Nephron progenitor cell (in vitro differentiated cells): ENCODE measurements at regions not wholly inside any gene's neighbourhood (a gene's known extent, or its start where the extent isn't known, plus 50 kb on each side); places are given as distances from the start of the nearest gene placed in this dataset.
A peak's percentile ranks its signal among the peaks of the same experiment; 100 is the strongest.

Experiments
- DNase-seq: peaks from one replicate; pipeline ENCODE4 v3.0.0; 2021
- H3K27ac Mint-ChIP-seq: 2 replicates; pipeline ENCODE4 v1.8.0; 2021; ENCODE audit warnings: mild to moderate bottlenecking, moderate library complexity, mixed read lengths
- H3K27me3 Mint-ChIP-seq: 2 replicates; pipeline ENCODE4 v1.8.0; 2021; ENCODE audit warnings: mild to moderate bottlenecking, low read depth, mixed read lengths; ENCODE audit not compliant: poor library complexity
- H3K36me3 Mint-ChIP-seq: 2 replicates; pipeline ENCODE4 v1.8.0; 2021; ENCODE audit warnings: low read depth, mixed read lengths
- H3K4me1 Mint-ChIP-seq: 2 replicates; pipeline ENCODE4 v1.8.0; 2021; ENCODE audit warnings: mixed read lengths
- H3K4me3 Mint-ChIP-seq: 2 replicates; pipeline ENCODE4 v1.8.0; 2021; ENCODE audit warnings: mild to moderate bottlenecking, moderate library complexity, mixed read lengths
- H3K9me3 Mint-ChIP-seq: 2 replicates; pipeline ENCODE4 v1.8.0; 2021; ENCODE audit warnings: mild to moderate bottlenecking, moderate library complexity, mixed read lengths
- TF ChIP-seq, protein P1 (sequence below): fragments of 200-600 bp; sonication (generic); IDR thresholded peaks from 2 replicates; pipeline ENCODE4 v1.5.0; 2021; ENCODE audit warnings: antibody characterized with exemption

DNA sequence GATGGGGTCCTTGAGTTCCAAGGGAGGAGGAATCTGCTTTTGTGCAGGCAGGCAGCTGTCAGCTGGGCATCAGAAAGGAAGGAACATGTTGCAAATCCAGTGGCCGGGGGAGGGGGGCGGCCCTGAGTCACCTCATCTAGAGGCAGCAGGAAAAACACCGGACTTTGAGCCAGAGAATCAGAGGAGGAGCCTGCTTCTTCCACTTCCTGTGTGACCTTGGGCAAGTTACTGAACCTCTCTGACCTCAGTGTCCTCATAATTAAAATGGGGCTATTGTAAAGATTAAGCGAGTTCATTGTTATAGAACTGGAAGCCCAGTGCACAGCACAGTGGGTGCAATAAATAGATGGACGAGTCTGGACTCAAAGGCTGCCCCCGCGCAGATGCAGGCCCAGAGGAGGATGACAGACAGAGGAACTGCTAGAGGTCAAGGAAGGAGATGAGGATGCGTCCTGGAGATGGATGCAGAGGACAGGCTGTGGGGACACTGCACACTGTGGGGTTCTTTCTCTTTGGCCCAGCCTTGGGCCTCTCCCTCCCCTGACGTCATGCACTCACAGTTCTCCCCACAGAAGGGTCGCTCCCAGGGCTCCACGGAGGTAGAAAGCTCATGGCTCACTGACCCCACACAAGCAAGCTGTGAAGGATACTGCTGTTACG is 714.3 kb downstream of the MATN1 start:
- H3K9me3 Mint-ChIP-seq = no peaks in the 10 kb centered on the region

GRCh38 chr1:30008372-30008997 is 714.9 kb downstream of the MATN1 start:
- DNase-seq = no peak
- TF ChIP-seq, protein P1, sequence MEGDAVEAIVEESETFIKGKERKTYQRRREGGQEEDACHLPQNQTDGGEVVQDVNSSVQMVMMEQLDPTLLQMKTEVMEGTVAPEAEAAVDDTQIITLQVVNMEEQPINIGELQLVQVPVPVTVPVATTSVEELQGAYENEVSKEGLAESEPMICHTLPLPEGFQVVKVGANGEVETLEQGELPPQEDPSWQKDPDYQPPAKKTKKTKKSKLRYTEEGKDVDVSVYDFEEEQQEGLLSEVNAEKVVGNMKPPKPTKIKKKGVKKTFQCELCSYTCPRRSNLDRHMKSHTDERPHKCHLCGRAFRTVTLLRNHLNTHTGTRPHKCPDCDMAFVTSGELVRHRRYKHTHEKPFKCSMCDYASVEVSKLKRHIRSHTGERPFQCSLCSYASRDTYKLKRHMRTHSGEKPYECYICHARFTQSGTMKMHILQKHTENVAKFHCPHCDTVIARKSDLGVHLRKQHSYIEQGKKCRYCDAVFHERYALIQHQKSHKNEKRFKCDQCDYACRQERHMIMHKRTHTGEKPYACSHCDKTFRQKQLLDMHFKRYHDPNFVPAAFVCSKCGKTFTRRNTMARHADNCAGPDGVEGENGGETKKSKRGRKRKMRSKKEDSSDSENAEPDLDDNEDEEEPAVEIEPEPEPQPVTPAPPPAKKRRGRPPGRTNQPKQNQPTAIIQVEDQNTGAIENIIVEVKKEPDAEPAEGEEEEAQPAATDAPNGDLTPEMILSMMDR = no peak
- H3K36me3 Mint-ChIP-seq = no peaks in the 10 kb centered on the region
- peak overlapping the region; percentile 79 for H3K27ac Mint-ChIP-seq
- H3K9me3 Mint-ChIP-seq = no peaks in the 10 kb centered on the region
- H3K4me1 Mint-ChIP-seq = peaks cover 36% of the 10 kb centered on the region
- H3K27me3 Mint-ChIP-seq = peaks cover 17% of the 10 kb centered on the region
- no peak overlapping the region for H3K4me3 Mint-ChIP-seq

More for the DNA sequence above, 714.3 kb downstream of the MATN1 start:
- TF ChIP-seq, protein P1 = no peak
- DNase-seq = no peak
- Mint-ChIP-seq H3K27ac (no peak overlapping the region), H3K27me3 (peaks cover 20% of the 10 kb centered on the region), H3K4me3 (no peak overlapping the region), H3K4me1 (peaks cover 36% of the 10 kb centered on the region), H3K36me3 (no peaks in the 10 kb centered on the region)

GRCh38 chr1:30005972-30006619 is 717.3 kb downstream of the MATN1 start:
- no peak overlapping the region for H3K4me3 Mint-ChIP-seq
- DNase-seq = no peak
- H3K9me3 Mint-ChIP-seq = no peaks in the 10 kb centered on the region
- TF ChIP-seq, protein P1 = no peak
- H3K27ac Mint-ChIP-seq = no peak overlapping the region
- peaks cover 19% of the 10 kb centered on the region for H3K4me1 Mint-ChIP-seq
- H3K36me3 Mint-ChIP-seq = no peaks in the 10 kb centered on the region
- H3K27me3 Mint-ChIP-seq = peaks cover 12% of the 10 kb centered on the region

GRCh38 chr1:30001732-30002039 is 721.7 kb downstream of the MATN1 start:
- no peak overlapping the region for H3K4me3 Mint-ChIP-seq

GRCh38 chr1:30001011-30001731 is 722.2 kb downstream of the MATN1 start:
- no peak overlapping the region for H3K4me3 Mint-ChIP-seq
- no peaks in the 10 kb centered on the region for H3K36me3 Mint-ChIP-seq
- no peak for DNase-seq
- H3K4me1 Mint-ChIP-seq = peaks cover 5% of the 10 kb centered on the region
- TF ChIP-seq, protein P1 = no peak
- H3K27ac Mint-ChIP-seq = no peak overlapping the region
- H3K27me3 Mint-ChIP-seq = peaks cover 4% of the 10 kb centered on the region
- peaks cover 4% of the 10 kb centered on the region for H3K9me3 Mint-ChIP-seq

More at GRCh38 chr1:30001732-30002039, 721.7 kb downstream of the MATN1 start:
- TF ChIP-seq, protein P1 = no peak
- H3K27me3 Mint-ChIP-seq = peaks cover 4% of the 10 kb centered on the region
- no peaks in the 10 kb centered on the region for H3K9me3 Mint-ChIP-seq
- peaks cover 5% of the 10 kb centered on the region for H3K4me1 Mint-ChIP-seq
- no peaks in the 10 kb centered on the region for H3K36me3 Mint-ChIP-seq
- no peak for DNase-seq
- no peak overlapping the region for H3K27ac Mint-ChIP-seq
